Esophagus muscularis mucosa (tissue), 4 donors: ENCODE measurements at regions not wholly inside any gene's neighbourhood (a gene's known extent, or its start where the extent isn't known, plus 50 kb on each side); places are given as distances from the start of the nearest gene placed in this dataset.

Experiments
- DNase-seq: peaks from one replicate; pipeline ENCODE4 v3.0.0-alpha.2; 2017; ENCODE audit errors: extremely low spot score
- H3K27ac ChIP-seq, 4 donors: fragments of 200-600 bp; sonication (generic); replicated peaks in 1 of 4; 1 replicate in 3 of 4; 2 replicates in 1 of 4; pipeline ENCODE4 v1.5.1; 2016 to 2019; ENCODE audit warnings: mild to moderate bottlenecking in 1 of 4
- H3K27me3 ChIP-seq, 4 donors: fragments of 200-600 bp; sonication (generic); one replicate each; pipeline versions ENCODE4 v1.5.1 to v1.6.0; 2016 to 2019
- H3K36me3 ChIP-seq, 4 donors: fragments of 200-600 bp; sonication (generic); one replicate each; pipeline ENCODE4 v1.5.1; 2016 to 2019
- H3K4me1 ChIP-seq, 4 donors: fragments of 200-600 bp; sonication (generic); one replicate each; pipeline ENCODE4 v1.5.1; 2016 to 2019
- H3K4me3 ChIP-seq, 4 donors: fragments of 200-600 bp; sonication (generic); 1 replicate in 2 of 4; 2 replicates in 2 of 4; pipeline ENCODE4 v1.5.1; 2016 to 2019; ENCODE audit warnings: mild to moderate bottlenecking in 4 of 4, moderate library complexity in 1 of 4
- H3K9me3 ChIP-seq, 4 donors: fragments of 200-600 bp; sonication (generic); 1 replicate in 3 of 4; 2 replicates in 1 of 4; pipeline ENCODE4 v1.5.1; 2016 to 2019
- EP300 ChIP-seq: sonication (generic); formaldehyde crosslinking; IDR thresholded peaks from one replicate; pipeline ENCODE4 v1.6.1; 2017; ENCODE audit warnings: antibody characterized with exemption
- POLR2A ChIP-seq: fragments of 450-650 bp; IDR thresholded peaks from one replicate; pipeline ENCODE4 v1.6.1; 2017; ENCODE audit warnings: antibody characterized with exemption, moderate library complexity, mild to moderate bottlenecking, low read depth
- POLR2AphosphoS5 ChIP-seq, 2 donors: sonication (generic); formaldehyde crosslinking; IDR thresholded peaks; one replicate each; pipeline ENCODE4 v1.6.1; 2017; ENCODE audit warnings: antibody characterized with exemption in 2 of 2
- WGBS: methylation state at CpG from one replicate; pipeline ENCODE4 v1.1.5; 2018; 5-methylcytosine and 5-hydroxymethylcytosine counted together
- intact Hi-C: fragments of 100-400 bp; cut with DNase I; formaldehyde crosslinking; loops from one replicate; pipeline ENCODE4 v1.15.1; 2023
- TF ChIP-seq, protein P1 (sequence below), 3 experiments: fragments of 200-600 bp in 2 of 3; fragments of 450-650 bp in 1 of 3; sonication (generic) in 2 of 3; IDR thresholded peaks; one replicate each; pipeline ENCODE4 v1.5.1; 2017 to 2019; ENCODE audit warnings: antibody characterized with exemption in 3 of 3, mild to moderate bottlenecking in 2 of 3, moderate library complexity in 1 of 3

GRCh38 chr2:43003702-43004101 lies 211.3 kb upstream of the HAAO start:
- TF ChIP-seq EP300 (no peak), POLR2A (no peak)
- TF ChIP-seq, protein P1, sequence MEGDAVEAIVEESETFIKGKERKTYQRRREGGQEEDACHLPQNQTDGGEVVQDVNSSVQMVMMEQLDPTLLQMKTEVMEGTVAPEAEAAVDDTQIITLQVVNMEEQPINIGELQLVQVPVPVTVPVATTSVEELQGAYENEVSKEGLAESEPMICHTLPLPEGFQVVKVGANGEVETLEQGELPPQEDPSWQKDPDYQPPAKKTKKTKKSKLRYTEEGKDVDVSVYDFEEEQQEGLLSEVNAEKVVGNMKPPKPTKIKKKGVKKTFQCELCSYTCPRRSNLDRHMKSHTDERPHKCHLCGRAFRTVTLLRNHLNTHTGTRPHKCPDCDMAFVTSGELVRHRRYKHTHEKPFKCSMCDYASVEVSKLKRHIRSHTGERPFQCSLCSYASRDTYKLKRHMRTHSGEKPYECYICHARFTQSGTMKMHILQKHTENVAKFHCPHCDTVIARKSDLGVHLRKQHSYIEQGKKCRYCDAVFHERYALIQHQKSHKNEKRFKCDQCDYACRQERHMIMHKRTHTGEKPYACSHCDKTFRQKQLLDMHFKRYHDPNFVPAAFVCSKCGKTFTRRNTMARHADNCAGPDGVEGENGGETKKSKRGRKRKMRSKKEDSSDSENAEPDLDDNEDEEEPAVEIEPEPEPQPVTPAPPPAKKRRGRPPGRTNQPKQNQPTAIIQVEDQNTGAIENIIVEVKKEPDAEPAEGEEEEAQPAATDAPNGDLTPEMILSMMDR (IDR thresholded peaks at IDR 0.05) = no peak
- Histone ChIP-seq H3K4me1 (peaks cover 0 to 15% (median 1%) of the 10 kb centered on the region in 4 donors), H3K9me3 (no peaks in the 10 kb centered on the region), H3K27ac (no peak overlapping the region), H3K4me3 (no peak overlapping the region), H3K36me3 (no peaks in the 10 kb centered on the region), H3K27me3 (no peaks in the 10 kb centered on the region)
- DNase-seq = no peak
- 100% methylated on average over 2 of the region's 2 CpGs for WGBS
- intact Hi-C loops = no loop called here

DNA sequence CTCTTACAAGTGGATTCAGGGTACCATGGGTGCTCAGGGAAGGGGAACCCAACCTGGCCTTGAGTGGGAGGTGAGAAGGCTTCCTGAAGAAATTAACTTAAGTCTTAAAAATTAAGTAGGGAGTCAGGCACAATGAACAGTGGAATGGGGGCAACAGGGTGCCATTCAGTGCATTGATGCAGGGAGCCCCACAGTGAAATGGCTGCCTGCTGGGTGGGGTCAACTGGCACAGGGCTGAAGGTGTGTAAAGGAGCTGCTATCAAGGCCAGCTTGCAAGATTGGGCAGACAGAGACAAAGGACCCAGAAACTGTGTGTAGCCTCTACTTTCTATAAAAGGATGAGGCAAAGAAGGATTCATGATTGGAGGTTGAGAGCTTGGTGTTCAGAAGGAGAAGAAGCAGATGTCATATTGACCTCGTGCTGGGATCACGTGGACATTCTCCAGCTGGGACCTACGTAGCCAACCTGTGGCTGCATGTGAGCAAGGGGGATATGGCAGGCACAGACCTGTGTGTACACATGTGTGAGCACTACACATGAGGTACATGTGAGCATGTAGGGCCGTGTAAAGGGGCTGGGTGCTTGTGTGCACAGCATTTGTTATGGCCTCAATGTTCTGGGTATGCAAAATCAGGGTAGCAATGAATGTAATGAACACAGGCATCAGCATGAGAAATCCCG lies 209.5 kb upstream of the HAAO start:
- Histone ChIP-seq H3K27ac (no peak overlapping the region), H3K4me1 (peaks cover 0 to 15% (median 1%) of the 10 kb centered on the region in 4 donors), H3K9me3 (no peaks in the 10 kb centered on the region), H3K4me3 (no peak overlapping the region), H3K27me3 (no peaks in the 10 kb centered on the region), H3K36me3 (no peaks in the 10 kb centered on the region)
- 85% methylated on average over 5 of the region's 5 CpGs for WGBS
- DNase-seq = no peak
- intact Hi-C loops = no loop called here
- TF ChIP-seq, protein P1 (IDR thresholded peaks at IDR 0.05) = no peak
- TF ChIP-seq POLR2A (no peak), POLR2AphosphoS5 (IDR thresholded peaks at IDR 0.05) (no peak), EP300 (no peak)

GRCh38 chr2:43001055-43001378 lies 208.6 kb upstream of the HAAO start:
- DNase-seq = no peak

DNA sequence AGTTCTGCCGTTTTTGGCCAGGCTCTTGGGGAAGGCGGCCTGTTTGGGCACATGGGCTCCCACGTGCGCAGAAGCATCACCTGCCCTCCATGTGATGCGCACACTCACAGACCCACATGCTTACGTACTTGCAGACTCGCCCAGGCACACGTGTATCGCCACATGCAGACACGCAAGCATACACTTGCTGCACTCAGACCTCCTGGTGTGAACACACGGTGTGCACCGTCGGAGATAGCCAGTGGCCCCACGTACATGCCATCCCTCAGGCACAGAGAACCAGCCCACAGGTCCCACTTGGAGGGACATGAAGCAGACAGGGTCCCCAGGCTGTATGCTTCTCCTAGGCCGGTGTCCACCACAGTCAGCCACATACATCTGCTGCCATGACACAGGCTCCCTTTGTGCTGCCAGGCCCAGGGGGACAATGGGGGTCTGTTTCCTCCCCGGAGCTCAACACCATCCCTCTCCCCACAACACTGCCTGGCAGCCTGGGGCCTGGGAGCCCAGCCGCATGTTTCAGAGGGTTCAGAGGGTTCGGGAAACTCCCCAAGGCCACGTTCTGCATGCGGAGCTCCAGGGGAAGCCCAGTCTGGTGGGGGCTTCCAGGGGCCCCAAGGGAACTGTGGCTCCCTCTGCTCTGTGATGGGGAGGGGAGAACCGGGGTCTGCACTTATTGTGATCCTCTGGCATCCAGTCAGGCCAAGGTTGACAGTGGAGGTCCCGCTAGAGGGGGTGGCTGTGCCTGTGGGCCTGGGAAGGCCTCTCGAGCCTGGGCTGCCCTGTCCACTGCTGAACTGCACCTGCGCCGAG lies 208.1 kb upstream of the HAAO start:
- 80% methylated on average over 2 of the region's 25 CpGs for WGBS
- Histone ChIP-seq H3K27me3 (no peaks in the 10 kb centered on the region), H3K27ac (no peak overlapping the region), H3K4me1 (peaks cover 0 to 10% (median 1%) of the 10 kb centered on the region in 4 donors), H3K4me3 (no peak overlapping the region), H3K9me3 (peaks cover 0 to 6% (median 0%) of the 10 kb centered on the region in 4 donors), H3K36me3 (no peaks in the 10 kb centered on the region)
- TF ChIP-seq EP300 (no peak), POLR2A (no peak), POLR2AphosphoS5 (IDR thresholded peaks at IDR 0.05) (no peak)
- TF ChIP-seq, protein P1 (IDR thresholded peaks at IDR 0.05) = no peak
- DNase-seq = no peak
- intact Hi-C loops = no loop called here

More at GRCh38 chr2:43001055-43001378, 208.6 kb upstream of the HAAO start:
- Histone ChIP-seq H3K4me3 (no peak overlapping the region), H3K36me3 (no peaks in the 10 kb centered on the region), H3K27me3 (no peaks in the 10 kb centered on the region), H3K9me3 (peaks cover 0 to 2% (median 0%) of the 10 kb centered on the region in 4 donors), H3K4me1 (peaks cover 0 to 15% (median 1%) of the 10 kb centered on the region in 4 donors), H3K27ac (no peak overlapping the region)
- TF ChIP-seq, protein P1 (IDR thresholded peaks at IDR 0.05) = no peak
- TF ChIP-seq EP300 (no peak), POLR2A (no peak), POLR2AphosphoS5 (IDR thresholded peaks at IDR 0.05) (no peak)
- intact Hi-C loops = no loop called here
- WGBS = 96% methylated on average over 3 of the region's 4 CpGs
